RWPE2 (cell line): ENCODE measurements at regions not wholly inside any gene's neighbourhood (a gene's known extent, or its start where the extent isn't known, plus 50 kb on each side); places are given as distances from the start of the nearest gene placed in this dataset.

ENCODE experiments used
- ATAC-seq: fragments of 200-7000 bp; cut with Tn5 transposase; 3 replicates; pipeline ENCODE4 v1.9.1; 2021; ENCODE audit warnings: low read depth
- DNase-seq: peaks from one replicate; pipeline ENCODE4 v3.0.0-alpha.2; 2020; ENCODE audit warnings: low spot score
- H3K27ac ChIP-seq: fragments of 450-650 bp; 2 replicates; pipeline ENCODE4 v1.5.1; 2017; ENCODE audit warnings: mild to moderate bottlenecking; ENCODE audit not compliant: poor library complexity, severe bottlenecking
- H3K27me3 ChIP-seq: fragments of 250-450 bp; sonication (Bioruptor Pico); 2 replicates; pipeline ENCODE4 v1.5.1; 2021; ENCODE audit warnings: mild to moderate bottlenecking, moderate library complexity; ENCODE audit not compliant: insufficient read depth, poor library complexity, severe bottlenecking
- H3K36me3 ChIP-seq: fragments of 250-450 bp; sonication (Bioruptor Pico); 2 replicates; pipeline ENCODE4 v1.5.1; 2020; ENCODE audit warnings: low read depth, mild to moderate bottlenecking, moderate library complexity
- H3K4me1 ChIP-seq: fragments of 250-450 bp; sonication (Bioruptor Pico); 2 replicates; pipeline ENCODE4 v1.5.1; 2021; ENCODE audit warnings: mild to moderate bottlenecking, moderate library complexity; ENCODE audit not compliant: insufficient read depth, poor library complexity, severe bottlenecking
- H3K4me3 ChIP-seq: fragments of 250-450 bp; sonication (Bioruptor Pico); 2 replicates; pipeline ENCODE4 v1.5.1; 2021; ENCODE audit warnings: mild to moderate bottlenecking, moderate library complexity; ENCODE audit not compliant: severe bottlenecking
- H3K9me3 ChIP-seq: fragments of 250-450 bp; sonication (Bioruptor Pico); 2 replicates; pipeline ENCODE4 v1.5.1; 2021; ENCODE audit warnings: mild to moderate bottlenecking, moderate library complexity; ENCODE audit not compliant: severe bottlenecking
- CTCF ChIP-seq: fragments of 450-650 bp; IDR thresholded peaks from one replicate; pipeline ENCODE4 v1.5.1; 2017; ENCODE audit warnings: mild to moderate bottlenecking, moderate library complexity; ENCODE audit not compliant: poor library complexity, severe bottlenecking

- DNase-seq (no peak), ATAC-seq (no peak)
- Histone ChIP-seq H3K27me3 (no peaks in the 10 kb centered on the region), H3K9me3 (no peaks in the 10 kb centered on the region), H3K27ac (no peak overlapping the region), H3K36me3 (no peaks in the 10 kb centered on the region), H3K4me1 (peaks cover 8% of the 10 kb centered on the region), H3K4me3 (no peak overlapping the region)
- no peak for TF ChIP-seq CTCF
These were observed 115.0 kb upstream of the RBMS1 start for GRCh38 chr2:160608599-160608998.

- H3K4me1 ChIP-seq: peaks cover 11% of the 10 kb centered on the region
- no peak overlapping the region for H3K4me3 ChIP-seq
- H3K27ac ChIP-seq: no peak overlapping the region
- H3K27me3 ChIP-seq: no peaks in the 10 kb centered on the region
- no peak for ATAC-seq
- no peaks in the 10 kb centered on the region for H3K36me3 ChIP-seq
- no peak for TF ChIP-seq CTCF
- no peaks in the 10 kb centered on the region for H3K9me3 ChIP-seq
- DNase-seq: no peak
These were observed 115.7 kb upstream of the RBMS1 start for GRCh38 chr2:160609346-160609745.

GRCh38 chr2:160610041-160610440 lies 116.4 kb upstream of the RBMS1 start:
- no peak for TF ChIP-seq CTCF
- no peaks in the 10 kb centered on the region for H3K36me3 ChIP-seq
- no peaks in the 10 kb centered on the region for H3K27me3 ChIP-seq
- peaks cover 11% of the 10 kb centered on the region for H3K4me1 ChIP-seq
- ATAC-seq (no peak), DNase-seq (no peak)
- no peak overlapping the region for H3K27ac ChIP-seq
- no peaks in the 10 kb centered on the region for H3K9me3 ChIP-seq
- no peak overlapping the region for H3K4me3 ChIP-seq

GRCh38 chr2:160612266-160612856 lies 118.8 kb upstream of the RBMS1 start:
- TF ChIP-seq CTCF: no peak
- no peak overlapping the region for H3K27ac ChIP-seq
- no peaks in the 10 kb centered on the region for H3K9me3 ChIP-seq
- H3K4me3 ChIP-seq: no peak overlapping the region
- H3K27me3 ChIP-seq: no peaks in the 10 kb centered on the region
- peaks cover 11% of the 10 kb centered on the region for H3K4me1 ChIP-seq
- DNase-seq: no peak
- ATAC-seq: no peak
- H3K36me3 ChIP-seq: no peaks in the 10 kb centered on the region

GRCh38 chr2:160613466-160614153 lies 120.0 kb upstream of the RBMS1 start:
- H3K27me3 ChIP-seq: no peaks in the 10 kb centered on the region
- H3K4me1 ChIP-seq: peaks cover 11% of the 10 kb centered on the region
- peak overlapping the region; percentile 16 for H3K27ac ChIP-seq
- H3K9me3 ChIP-seq: no peaks in the 10 kb centered on the region
- DNase-seq (no peak), ATAC-seq (peak; percentile 88)
- no peak for TF ChIP-seq CTCF
- no peaks in the 10 kb centered on the region for H3K36me3 ChIP-seq
- H3K4me3 ChIP-seq: no peak overlapping the region
